Ramos (cell line): ENCODE measurements at regions not wholly inside any gene's neighbourhood (a gene's known extent, or its start where the extent isn't known, plus 50 kb on each side); places are given as distances from the start of the nearest gene placed in this dataset.
"Not testable (repeated sequence)": the region's sequence is repeated elsewhere in the genome, so short reads cannot be mapped to it uniquely, and the experiment has no call there.

ENCODE experiments used
- in situ Hi-C: fragments of 300-500 bp; cut with MboI; formaldehyde crosslinking; loops from one replicate; pipeline ENCODE4 v1.14.3; 2022; ENCODE audit warnings: low sequenced_read_pairs; ENCODE audit not compliant: unreplicated experiment

GRCh38 chr4:63169836-63170235 lies 1239.4 kb downstream of the TECRL start:
- in situ Hi-C loops, result no loop called here

GRCh38 chr4:63155561-63155960 lies 1253.7 kb downstream of the TECRL start:
- in situ Hi-C loops, result no loop called here

- in situ Hi-C loops, result no loop called here
Measured at GRCh38 chr4:63123441-63123840, 1285.8 kb downstream of the TECRL start.

- in situ Hi-C loops, result no loop called here
Measured at GRCh38 chr4:63122955-63123354, 1286.3 kb downstream of the TECRL start.

GRCh38 chr4:63106600-63106999 lies 1302.7 kb downstream of the TECRL start:
- in situ Hi-C loops, result no loop called here

GRCh38 chr4:63105839-63106238 lies 1303.4 kb downstream of the TECRL start:
- in situ Hi-C loops, result no loop called here

- in situ Hi-C loops, result no loop called here
Measured at GRCh38 chr4:63090641-63091040, 1318.6 kb downstream of the TECRL start.

GRCh38 chr4:63085091-63085490 lies 1324.2 kb downstream of the TECRL start:
- in situ Hi-C loops, result no loop called here

GRCh38 chr4:63080934-63081333 lies 1328.3 kb downstream of the TECRL start:
- in situ Hi-C loops, result no loop called here

- in situ Hi-C loops, result no loop called here
Measured at GRCh38 chr4:63063760-63064159, 1345.5 kb downstream of the TECRL start.

- in situ Hi-C loops, result not testable (repeated sequence)
Measured at GRCh38 chr4:63062891-63063290, 1346.4 kb downstream of the TECRL start.

- in situ Hi-C loops, result no loop called here
Measured at GRCh38 chr4:63049726-63050125, 1359.5 kb downstream of the TECRL start.

- in situ Hi-C loops, result no loop called here
Measured at GRCh38 chr4:63049278-63049677, 1360.0 kb downstream of the TECRL start.

GRCh38 chr4:63036159-63036866 lies 1372.9 kb downstream of the TECRL start:
- in situ Hi-C loops, result no loop called here

GRCh38 chr4:63029380-63029779 lies 1379.9 kb downstream of the TECRL start:
- in situ Hi-C loops, result no loop called here

GRCh38 chr4:63020661-63021060 lies 1388.6 kb downstream of the TECRL start:
- in situ Hi-C loops, result no loop called here

GRCh38 chr4:63017300-63017699 lies 1392.0 kb downstream of the TECRL start:
- in situ Hi-C loops, result no loop called here

- in situ Hi-C loops, result no loop called here
Measured at GRCh38 chr4:62970846-62971245, 1438.4 kb downstream of the TECRL start.

- in situ Hi-C loops, result no loop called here
Measured at GRCh38 chr4:62960415-62960814, 1448.8 kb downstream of the TECRL start.

- in situ Hi-C loops, result no loop called here
Measured at GRCh38 chr4:62953752-62954151, 1455.5 kb downstream of the TECRL start.

- in situ Hi-C loops, result no loop called here
Measured at GRCh38 chr4:62952366-62952765, 1456.9 kb downstream of the TECRL start.

GRCh38 chr4:62948108-62948507 lies 1461.1 kb downstream of the TECRL start:
- in situ Hi-C loops, result no loop called here
